GM21515 (cell line): ENCODE measurements at regions not wholly inside any gene's neighbourhood (a gene's known extent, or its start where the extent isn't known, plus 50 kb on each side); places are given as distances from the start of the nearest gene placed in this dataset.

ENCODE experiments used
- ATAC-seq: cut with Tn5 transposase; IDR thresholded peaks from one replicate; pipeline ENCODE4 v1.9.1; 2021; ENCODE audit not compliant: unreplicated experiment

DNA sequence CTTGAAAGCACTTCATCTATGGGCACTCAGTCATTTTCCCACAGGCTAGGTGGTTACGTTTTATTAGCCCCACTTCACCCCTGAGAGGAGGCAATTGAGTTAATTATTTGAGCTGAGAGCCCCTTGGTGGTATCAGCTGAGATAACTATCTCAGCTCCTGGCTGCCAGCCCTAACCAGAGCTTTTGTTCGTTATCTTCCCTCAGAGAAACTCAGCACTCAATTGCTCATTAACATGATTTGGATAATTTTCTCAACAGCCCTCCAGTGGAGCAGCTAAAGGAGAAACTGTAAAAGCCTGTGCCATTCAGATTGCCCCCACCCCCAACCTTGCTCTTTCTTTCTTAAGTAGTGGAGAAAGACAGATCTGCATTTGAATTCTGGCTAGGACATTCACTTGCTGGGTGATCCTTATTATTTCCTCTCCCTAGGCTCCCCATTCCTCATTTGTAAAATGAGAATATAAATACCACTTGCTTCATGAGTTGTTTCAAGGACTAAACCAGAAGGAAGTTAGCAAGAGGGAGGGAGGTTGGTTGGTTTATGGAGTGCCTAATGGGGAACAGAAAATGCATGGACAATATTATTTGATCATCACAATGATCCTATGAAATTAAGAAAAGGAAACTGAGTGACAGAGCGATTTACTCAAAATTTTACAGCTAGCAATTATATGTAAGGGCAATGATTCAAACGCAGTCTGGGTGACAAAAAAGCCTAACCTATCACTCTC lies 218.7 kb upstream of the FGGY start:
- no peak for ATAC-seq

DNA sequence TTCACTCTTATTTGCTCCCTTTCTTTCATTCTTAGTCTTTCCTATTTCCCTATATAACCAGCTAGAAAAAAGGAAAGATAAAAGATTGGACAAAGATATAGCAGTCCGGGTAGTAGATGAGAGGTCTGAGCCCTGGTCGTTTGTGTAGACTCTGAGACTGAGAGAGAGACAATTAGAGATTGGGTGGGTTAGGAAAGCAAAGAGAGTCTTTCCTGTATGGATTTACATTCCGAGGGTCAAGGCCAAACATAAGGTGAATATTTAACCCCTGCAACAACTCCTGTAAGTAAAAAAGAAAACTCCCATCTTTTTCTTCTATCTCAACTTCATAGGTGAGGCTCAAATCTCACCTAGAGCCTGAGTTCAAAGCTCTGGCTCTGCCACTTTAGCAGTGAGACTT lies 218.0 kb upstream of the FGGY start:
- no peak for ATAC-seq

DNA sequence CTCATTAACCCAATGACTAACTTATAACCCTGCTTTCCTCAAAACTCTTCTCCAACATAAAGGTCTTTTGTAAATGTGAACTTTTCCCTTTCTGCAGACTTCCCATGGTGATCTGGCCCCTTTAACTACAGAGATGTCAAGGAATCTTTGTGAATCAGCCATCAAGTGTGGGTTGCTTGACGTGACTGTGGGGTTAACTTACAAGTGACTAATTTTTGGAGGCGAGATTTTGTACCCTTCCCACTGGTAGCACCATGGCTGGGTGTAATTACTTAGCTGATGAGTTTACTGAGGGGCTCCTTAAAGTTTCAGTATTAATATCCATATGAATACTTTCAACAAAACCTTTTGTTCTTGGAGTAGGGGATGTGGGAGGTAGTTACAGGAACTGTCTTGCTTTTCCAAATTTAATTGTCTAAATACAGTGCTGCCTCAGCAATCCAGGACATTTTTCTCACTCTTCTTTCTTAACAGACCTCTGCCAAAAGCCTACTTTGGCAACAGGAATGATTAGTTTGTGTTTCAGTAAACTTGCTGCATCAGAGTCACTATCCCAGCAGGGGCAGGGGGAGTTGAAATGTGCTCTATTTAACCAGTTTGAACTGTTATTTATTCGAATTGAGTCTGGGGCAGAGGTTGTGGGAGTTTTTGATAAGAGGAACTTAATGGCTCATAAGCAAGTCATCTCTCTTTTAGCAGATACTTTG lies 217.3 kb upstream of the FGGY start:
- no peak for ATAC-seq

DNA sequence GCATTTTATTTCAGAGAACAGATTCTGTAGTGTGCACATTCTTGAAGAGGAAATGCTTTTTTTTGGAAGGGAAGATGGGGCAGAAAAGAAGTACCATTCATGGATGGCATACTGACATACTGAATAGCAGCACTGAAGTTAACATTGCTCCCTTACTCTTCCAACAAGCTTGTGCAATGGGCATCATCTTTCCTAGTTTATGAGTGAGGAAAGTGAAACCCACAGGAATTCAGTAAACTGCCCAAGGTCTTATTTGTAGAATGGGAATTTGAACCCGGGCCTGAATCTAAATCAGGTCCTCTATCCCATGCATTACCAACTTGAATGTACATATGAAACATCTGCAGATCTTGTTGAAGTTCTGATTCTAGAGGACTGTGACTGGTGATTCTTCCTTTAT lies 215.7 kb upstream of the FGGY start:
- ATAC-seq = no peak

DNA sequence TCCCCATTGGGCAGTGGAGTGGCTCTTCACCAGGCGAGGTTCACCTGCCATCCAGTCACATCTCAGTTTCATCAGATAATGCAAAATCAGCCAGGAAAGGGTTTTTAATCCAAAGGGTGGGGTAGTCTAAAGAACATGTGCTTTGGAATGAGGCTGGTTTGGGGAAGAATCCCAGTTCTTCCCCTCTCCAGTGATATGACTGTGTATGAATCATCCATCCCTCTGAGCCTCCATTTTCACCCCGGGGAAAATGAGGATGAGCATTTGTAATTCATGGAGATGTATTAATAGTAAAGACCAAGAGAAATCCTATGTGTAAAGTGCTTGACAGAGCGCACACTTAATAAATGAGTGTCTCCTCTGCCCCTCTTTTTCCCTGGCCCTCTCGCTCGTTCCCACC lies 215.1 kb upstream of the FGGY start:
- no peak for ATAC-seq

DNA sequence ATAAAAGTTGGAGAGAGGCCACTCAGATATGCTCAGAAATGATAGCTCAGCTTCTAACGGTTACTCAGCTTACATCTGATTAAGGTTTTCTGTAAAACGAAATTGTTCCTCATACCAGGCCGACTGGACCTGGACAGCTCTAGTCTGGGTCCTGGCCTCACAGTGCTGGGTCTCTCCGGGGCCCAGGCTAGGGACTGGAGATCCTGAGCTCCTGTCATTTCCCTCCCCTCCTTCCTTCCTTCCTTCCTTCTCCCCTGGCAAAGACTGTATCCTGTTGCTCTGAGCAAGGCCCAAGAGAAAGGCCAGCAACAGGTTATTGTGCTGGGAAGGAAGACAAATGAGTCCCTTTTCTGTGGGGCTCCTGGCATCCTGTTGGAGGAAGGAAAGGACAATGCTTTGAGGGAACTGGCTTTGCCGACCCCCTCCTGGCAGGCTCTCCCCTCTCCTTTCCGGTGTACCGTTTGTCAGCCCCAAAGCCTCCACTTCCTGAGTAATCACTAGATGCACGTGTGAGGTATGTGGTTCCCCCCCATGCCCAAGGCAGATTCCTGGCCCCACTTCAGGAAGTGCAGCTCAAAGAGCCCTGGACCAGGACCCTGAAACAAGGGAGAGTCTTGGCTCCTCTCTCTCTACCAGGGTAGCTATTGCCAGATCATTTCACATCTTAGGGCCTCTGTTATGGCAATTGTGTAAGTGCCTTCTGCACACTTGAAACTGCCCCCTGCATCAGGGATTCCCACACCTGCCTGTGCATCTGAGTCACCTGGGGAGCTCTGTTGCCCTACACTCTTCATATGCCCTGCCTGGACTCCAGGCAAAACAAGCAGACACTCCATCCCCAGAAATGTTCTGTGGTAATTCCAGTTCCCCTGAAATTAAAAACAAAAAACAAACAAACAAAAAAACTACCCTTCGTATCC lies 212.7 kb upstream of the FGGY start:
- ATAC-seq = no peak

DNA sequence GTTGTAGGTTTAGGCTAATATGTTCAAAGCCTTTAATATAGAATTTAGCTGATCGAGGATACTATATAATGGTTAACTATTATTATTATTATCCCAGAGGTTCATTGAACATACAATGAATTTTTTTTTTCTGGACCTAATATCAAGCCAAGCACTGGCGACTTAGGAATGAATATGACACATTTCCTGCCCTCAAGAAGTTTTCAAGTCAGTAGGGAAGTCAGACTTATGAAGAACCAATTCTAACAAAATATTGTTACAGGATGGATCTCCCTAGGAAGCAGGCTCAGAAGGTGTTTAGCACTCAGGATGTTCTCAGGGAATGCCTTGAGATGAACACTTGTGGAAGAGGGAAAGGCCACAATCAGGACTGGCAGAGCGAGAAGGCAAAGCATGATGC lies 211.8 kb upstream of the FGGY start:
- ATAC-seq = no peak

DNA sequence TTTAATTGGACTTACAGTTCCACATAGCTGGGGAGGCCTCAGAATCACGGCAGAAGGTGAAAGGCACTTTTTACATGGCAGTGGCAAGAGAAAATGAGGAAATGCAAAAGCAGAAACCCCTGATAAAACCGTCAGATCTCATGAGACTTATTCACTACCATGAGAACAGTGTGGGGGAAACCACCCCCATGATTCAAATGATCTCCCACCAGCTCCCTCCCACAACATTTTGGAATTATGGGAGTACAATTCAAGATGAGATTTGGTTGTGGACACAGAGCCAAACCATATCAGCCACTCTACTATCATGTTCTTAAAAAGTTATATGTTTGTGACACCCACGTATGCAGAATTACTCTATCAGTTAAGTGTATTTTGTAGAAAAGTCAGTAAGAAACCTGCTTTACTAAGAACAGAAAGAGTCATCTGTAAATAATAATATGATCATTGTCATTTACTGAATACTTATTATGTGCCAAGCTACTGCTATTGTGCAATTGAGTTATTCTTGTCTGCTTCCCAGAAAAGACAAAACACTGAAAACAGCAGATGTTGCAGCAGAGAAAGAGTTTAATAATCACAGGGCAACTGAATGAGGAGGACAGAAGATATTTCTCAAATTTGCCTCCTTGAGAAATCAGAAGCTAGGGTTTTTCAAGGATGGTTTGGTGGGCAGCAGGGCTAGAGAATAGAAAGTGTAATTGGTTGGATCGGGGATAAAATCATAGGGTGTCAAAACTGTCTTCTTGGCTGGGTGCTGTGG lies 207.7 kb upstream of the FGGY start:
- no peak for ATAC-seq

DNA sequence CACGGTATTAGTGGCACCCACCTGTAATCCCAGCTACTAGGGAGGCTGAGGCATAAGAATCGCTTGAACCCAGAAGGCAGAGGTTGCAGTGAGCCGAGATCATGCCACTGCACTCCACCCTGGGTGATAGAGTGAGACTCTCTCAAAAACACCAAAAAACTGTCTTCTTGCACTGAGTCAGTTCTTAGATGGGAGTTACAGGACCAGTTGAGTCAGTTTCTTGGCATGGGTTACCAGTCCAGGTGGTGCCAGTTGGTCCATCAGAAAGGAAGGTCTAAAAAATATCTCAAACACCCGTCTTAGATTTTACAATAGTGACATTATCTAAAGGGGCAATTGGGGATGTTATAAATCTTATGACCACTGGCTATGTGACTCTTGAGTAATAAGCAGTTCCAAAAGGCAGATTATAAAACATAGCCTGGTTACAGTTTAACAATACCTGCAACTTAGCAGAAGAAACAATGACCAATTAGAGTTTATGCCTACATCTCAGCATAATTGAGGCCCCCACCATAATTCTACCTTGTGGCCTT lies 206.9 kb upstream of the FGGY start:
- no peak for ATAC-seq

DNA sequence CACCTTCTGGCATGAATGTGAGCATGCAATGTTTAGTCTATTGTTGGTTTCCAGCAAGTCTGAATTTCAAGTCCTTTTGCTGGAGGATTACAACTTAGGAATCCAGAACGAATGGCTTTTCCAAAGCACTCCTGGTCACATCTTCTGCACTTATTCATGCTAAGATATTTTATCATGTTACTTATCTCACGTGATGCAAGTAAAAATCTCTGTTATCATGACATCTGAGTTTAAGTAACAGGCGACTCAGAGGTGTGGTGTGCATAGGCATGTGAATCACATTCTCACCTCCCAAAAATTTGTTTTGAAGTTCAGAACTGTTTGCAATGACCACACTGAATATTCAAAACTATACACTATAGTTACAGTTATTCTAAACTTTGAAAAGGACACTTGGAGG lies 204.8 kb upstream of the FGGY start:
- no peak for ATAC-seq

DNA sequence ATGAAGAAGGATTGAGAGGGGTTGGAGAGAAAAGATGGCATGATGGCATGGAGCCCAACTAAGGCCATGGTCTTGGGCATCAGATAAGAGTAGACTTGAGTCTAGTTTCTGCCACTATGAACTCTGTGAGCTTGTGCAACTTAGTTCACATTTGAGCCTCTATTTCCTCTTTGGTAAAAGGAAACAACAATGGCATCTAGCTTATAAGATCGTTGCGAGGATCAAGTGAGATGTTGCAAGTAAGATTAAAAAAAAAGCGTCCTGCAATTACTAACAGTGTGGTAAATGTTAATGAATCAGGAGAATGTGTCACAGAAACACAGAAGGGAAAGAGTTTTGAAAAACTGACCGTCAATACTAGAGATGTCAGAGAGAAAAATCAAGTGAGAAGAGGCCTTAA lies 202.9 kb upstream of the FGGY start:
- no peak for ATAC-seq

DNA sequence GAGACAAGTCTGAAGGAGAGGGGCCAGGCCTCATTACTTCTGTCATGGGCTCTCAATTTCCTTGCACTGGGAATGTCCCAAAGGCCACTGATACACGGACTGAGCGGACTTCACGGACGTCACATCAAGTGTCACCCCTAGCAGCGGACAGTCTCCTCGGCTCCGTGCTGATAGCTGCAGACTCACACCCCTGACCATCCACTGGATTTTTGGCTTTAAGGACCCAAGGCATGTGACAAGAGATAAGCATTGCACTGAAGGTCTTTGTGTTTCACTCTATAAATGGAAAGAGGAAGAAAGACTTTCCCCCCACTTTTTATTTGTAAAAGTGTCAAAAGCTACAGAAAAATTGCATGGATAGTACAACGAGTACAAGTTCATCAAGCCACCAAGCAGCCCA lies 200.4 kb upstream of the FGGY start:
- ATAC-seq = no peak

DNA sequence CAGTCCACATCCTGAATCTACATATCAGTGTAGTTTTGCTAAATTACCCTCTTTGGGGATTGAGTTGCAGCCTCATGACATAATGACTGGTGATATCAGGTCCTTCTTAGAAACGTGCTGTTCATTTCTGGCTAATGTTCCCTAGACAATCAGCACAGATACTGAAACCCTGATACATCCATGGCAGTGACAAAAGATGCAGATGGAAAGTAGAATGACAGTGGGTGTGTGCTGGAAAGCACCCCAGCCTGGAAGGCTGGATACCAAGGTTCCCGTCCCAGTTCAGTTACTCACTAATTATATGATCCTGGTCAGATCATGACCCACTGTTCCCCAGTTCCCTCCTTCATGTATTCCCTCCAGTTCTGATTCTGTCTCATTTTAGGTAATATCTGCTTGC lies 198.2 kb upstream of the FGGY start:
- ATAC-seq = no peak

DNA sequence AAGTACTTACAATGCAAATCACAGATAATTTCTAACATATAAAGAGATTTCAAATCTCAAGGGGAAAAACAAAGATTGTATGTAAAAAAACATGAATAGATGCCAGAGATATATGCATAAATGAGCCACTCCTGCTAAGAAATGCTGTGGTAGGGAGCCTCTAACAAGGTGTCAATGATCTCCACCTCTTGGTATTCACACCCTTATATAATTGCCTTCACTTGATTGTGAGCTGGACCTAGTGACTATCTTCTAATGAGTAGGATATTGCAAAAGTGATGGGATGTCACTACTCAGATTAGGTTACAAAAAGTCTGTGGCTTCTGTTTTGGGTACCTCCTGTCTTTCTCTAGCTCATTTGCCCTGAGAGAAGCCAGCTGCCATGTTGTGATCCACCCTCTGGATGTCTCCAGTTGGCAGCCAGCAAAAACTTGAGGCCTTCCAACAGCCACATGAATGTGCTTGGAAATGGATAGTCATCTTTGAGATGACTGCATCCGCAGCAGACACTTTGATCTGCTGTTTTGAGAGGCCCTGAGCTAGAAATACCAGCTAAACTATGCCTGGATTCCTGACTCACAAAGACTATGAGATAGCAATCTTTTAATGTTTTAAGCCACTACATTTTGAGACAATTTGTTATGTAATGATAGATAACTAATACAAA lies 196.1 kb upstream of the FGGY start:
- no peak for ATAC-seq

DNA sequence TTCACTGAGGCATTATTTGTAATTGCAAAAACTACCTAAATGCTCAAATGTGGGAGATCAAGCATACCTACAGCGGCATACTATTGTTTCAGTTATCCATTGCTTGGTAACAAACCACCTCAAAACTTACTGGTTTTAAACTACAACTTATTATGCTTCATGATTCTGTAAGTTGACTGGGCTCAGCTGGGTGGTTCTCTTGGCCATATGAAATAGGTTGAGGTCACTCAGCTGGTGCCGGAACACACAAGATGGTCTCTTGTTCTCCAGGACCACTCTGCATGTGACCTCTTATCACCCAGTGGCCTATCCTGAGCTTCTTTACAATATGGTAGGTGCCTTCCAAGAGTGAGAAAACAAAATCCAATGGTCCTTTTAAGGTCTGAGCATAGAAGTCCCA lies 195.4 kb upstream of the FGGY start:
- ATAC-seq = no peak

DNA sequence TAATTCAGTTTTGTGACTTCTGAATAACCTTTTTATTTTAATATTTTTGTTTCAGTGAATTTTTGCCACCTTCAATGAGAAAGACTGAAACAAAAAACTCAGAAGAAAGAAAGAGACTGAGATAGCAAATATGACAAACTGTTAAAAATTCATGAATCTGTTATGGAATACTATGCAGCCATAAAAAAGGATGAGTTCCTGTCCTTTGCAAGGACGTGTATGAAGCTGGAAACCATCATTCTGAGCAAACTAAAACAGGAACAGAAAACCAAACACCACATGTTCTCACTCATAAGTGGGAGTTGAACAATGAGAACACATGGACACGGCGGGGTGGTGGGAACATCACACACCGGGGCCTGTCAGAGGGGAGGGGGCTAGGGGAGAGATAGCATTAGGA lies 193.4 kb upstream of the FGGY start:
- ATAC-seq = no peak

DNA sequence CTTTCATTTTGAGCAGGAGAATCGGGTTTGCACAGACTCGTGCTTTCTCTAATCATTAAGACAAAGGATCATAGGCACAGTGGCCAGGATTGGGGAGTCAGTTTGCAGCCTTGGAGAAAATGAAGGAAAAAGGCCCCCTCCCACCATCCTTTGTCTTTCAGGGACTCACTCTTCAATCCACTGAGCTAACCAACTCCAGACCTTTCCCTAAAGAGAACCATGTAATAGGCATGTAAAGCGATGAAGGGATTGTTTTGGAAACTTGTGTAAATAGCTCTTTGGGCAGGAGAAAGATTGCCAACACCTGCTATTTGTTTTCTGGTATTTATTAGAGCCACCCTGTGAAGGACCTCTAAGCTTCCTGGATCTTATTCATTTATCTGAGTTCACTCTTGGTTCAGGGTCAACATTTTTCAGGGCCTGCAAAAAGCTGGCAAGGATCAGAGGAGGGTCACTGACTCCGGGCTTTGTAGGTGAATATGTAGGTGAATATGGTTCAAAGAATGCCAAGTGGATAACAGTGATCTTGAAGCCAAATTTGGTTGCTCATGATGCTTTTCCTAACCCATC lies 192.6 kb upstream of the FGGY start:
- ATAC-seq = no peak

DNA sequence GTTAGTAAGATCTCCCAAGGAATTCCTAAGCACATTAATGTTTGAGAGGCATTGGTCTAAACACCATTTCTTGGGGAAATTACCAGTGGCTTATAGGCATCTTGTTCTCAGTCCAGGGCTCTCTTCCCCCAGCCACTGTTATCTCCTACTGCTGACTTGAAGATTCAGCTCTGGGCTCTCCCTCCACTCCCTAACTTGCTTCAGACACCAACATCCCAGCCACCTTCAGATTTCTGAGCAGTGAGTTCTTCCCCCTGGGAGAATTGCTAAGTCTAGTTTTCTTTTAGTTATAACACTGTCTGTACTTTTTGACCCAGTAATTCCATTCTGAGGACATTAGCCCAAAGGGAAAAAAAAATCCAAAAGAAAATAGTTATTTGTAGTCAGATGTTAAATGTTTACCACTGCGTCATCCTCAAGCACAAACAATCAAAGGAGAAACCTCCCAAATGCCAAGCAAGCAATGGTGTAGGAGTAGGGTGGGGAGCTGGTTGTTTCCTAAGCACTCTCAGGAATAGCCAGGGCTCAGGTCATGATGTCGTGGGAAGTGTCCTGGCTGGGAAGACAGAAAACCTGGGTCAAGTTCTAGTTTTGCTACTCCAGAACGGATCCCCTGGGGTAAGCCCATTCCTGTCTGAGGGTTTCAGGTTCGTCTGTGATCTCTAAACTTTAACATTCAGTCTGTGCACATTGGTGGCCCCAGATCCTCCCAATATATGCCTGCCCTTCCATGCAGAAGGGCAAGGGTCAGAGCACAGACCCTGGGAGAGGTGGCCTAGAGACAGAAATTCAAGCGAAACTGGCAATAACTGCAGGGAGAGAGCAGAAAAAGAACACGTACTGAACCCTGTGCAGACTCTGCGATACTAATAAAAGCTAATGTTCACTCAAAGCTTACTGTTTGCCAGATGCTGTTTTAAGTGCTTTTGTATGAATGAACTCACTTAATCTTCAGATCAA lies 191.1 kb upstream of the FGGY start:
- ATAC-seq = no peak

DNA sequence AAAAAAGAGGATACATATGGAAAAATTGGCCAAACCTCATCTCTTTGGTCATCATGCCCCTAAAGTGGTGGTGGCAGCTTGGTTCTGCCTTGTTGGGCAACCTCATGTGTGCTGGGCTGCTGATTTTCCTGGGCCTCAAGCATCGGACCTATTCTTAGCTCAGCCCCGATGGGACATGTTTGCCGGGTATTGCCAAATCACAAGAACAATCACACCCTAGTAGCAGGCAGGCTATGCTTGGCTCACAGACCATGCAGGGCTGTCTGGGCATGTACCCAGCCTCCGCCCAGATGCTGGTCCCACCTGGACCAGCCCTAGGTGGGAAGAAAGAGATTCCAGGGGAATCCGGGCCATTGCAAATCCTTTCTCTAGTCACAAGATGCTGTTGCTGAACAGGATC lies 189.4 kb upstream of the FGGY start:
- no peak for ATAC-seq
